Activated CD4-positive, alpha-beta T cell treated with anti-CD3 and anti-CD28 coated beads, Interleukin-2, Interleukin-6, amounts not matched to agents 100 ng/mL and 50 ng/mL, durations not matched to agents 16 hours and 8 hours (primary cell): ENCODE measurements at regions not wholly inside any gene's neighbourhood (a gene's known extent, or its start where the extent isn't known, plus 50 kb on each side); places are given as distances from the start of the nearest gene placed in this dataset.
A peak's percentile ranks its signal among the peaks of the same experiment; 100 is the strongest.

Experiments used
- DNase-seq: peaks from one replicate; pipeline ENCODE4 v3.0.0-alpha.2; 2020

DNA sequence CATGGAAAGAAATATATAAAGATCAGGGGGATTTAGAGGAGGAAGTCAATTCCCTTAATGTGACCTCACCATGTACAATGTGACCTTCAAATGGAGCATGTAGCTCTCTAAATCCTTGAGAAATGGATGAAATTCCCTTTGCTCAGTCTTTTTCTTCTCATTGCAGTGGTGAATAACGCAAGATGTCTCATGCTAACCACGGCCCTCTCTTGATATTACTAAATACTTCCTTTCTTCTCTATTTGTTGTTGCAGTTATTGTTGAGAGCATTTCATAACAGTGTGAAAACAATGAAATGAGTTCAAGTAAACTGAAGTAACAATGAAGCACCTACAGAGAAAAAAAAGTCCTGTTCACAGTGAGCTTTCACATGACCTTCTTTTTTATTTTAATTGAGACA, 55.6 kb downstream of the ZNF281 start:
- peak; percentile 75 for DNase-seq

- no peak for DNase-seq
Observed at GRCh38 chr1:200353232-200353631, 56.6 kb downstream of the ZNF281 start.

- DNase-seq, result peak; percentile 36
Observed at GRCh38 chr1:200351826-200352549, 57.8 kb downstream of the ZNF281 start.

DNA sequence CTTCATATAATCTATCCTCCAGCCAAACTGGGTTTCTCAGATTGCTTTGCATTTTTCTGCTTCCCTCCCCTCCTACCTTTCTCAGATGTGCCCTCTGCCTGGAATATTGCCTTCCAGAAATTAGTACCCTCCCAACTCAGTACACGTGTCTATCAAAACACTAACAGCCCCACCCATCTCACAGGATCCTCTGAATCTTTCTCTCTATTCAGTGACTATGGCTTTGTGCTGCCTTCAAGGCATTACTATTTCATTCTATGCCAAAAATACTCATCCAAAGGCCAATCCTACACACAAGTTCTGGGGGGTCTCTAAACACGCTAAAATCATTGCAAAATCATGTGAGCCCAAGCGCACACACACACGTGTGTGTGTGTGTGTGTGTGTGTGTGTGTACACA, 58.4 kb downstream of the ZNF281 start:
- no peak for DNase-seq

DNA sequence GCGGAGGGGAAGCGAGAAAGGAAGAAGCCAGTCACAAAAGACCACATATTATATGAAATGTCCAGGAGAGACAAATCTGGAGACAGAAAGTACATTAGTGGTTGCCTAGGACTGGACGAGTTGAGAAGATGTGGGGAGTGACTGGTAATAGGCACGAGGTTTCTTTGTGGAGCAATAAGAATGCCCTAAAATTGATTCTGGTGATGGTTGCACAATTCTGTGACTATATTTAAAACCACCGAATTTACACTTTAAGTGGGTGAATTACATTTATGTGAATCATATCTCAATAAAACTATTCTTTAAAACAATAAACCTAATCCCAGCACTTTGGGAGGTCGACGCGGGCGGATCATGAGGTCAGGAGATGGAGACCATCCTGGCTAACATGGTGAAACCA, 63.1 kb downstream of the ZNF281 start:
- DNase-seq, result no peak

DNA sequence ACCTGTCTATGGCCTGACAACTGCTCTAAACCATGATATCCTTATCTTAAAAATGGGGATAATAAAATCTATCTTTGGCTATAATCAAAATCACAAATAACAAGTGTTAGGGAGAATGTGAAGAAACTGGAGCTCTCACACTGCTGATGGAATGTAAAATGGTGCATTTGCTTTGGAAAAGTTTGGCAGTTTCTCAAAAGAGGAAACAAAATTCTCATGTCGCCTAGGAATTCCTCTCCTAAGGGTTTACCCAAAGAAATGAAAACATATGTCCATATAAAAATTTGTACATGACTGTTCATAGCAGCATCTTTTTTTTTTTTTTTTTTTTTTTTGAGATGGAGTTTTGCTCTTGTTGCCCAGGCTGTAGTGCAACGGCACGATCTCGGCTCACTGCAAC, 64.3 kb downstream of the ZNF281 start:
- no peak for DNase-seq

DNA sequence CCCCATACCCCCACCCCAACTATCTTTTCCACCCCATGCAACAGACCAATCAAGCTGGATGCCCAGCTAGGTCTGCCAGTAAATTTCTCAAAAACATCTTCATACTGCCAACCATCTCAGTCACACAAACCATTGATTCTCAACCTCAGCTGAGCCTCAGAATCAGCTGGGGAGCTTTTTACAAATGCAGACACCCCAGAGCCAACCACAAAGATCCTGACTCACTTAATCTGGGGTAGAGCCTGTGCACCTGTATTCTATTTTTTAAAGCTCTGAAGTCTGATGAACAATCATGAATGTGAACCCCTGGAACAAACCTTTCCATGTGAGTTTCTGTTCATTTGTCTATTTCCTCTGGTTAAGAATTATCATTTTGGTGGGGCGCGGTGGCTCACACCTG, 66.0 kb downstream of the ZNF281 start:
- DNase-seq, result no peak

DNA sequence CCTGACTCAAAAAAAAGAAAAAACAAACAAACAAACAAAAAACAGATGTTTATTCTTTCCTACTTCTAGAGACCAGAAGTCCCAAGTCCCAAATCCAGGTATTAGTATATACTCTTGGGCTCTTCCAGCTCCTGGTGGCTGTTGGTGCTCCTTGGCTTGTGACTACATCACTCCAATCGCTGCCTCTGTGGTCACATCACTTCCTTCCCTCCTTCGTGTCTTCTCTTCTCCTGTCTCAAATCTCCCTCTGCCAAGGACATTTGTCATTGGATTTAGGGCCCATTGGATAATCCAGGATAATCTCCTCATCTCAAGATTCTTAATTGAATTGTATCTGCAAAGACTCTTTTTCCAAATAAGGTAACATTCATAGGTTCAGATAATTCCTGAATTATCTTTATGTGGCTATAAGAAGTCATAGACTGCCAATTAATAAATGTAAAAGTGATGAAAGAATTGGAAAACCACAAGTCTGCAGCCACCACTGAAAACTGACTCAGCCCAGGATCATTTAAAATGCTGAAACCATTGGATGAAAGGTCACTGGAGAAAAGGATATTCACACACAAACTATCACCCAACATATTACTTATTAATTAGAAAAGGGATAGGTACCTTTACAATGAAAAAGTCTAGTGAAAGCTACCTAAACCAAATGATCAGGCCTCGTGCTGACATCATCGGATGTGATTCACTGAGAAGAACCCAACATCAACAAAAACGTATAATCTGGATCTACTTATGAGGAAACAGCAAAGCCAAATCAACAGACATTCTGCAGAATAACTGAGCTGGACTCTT, 67.1 kb downstream of the ZNF281 start:
- DNase-seq, result no peak

GRCh38 chr1:200338451-200338850, 71.4 kb downstream of the ZNF281 start:
- DNase-seq, result no peak

GRCh38 chr1:200337831-200338230, 72.0 kb downstream of the ZNF281 start:
- no peak for DNase-seq

GRCh38 chr1:200337410-200337809, 72.4 kb downstream of the ZNF281 start:
- no peak for DNase-seq

- DNase-seq, result no peak
Observed at GRCh38 chr1:200336901-200337391, 72.9 kb downstream of the ZNF281 start.

DNA sequence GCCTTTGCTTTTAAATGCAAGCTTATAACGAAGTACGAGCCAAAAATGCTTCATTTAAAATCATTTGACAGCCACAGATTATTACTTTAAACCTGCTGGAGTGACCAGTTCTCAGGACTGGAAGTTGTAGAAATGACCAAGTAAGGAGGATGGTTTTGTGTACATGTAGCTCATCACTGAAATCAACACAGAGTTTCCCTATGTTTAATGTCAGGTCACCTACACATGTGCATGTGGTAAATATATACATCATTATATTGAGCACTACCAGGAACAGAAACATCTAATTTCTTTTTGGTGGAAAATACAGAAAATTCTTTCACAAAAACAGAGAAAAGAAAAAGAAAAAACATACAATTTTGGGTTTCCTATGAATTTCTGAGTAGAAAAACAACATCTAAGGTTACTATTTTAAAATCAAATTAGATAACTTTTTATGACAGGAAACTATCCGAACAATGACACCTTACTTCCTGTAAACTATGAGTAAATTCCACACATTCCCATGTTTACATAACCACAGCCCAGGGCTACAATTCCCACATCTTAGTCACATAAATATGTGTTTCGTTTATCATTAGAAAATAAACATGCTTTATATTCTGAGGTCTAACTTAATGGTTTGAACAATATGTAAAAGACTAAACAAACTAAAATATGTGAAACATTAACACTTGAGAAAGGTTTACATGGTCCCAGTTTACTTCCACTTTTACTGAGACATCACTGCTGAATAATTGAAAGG, 73.6 kb downstream of the ZNF281 start:
- no peak for DNase-seq

GRCh38 chr1:200334661-200335256, 75.1 kb downstream of the ZNF281 start:
- no peak for DNase-seq

DNA sequence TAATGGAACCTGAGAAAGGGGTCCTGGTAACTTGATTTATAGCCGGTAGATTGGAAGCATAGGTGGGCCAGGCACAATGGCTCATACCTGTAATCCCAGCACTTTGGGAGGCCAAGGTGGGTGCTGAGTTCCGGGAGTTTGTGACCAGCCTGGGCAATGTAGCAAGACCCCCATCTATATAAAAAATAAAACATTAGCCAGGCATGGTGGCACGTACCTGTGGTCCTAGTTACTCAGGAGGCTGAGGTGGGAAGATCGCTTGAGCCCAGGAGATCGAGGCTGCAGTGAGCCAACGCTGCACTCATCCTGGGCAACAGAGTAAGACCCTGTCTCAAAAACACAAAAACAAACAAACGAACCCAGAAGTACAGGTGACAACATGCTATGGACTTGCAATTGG, 76.5 kb downstream of the ZNF281 start:
- DNase-seq, result no peak

- no peak for DNase-seq
Observed at GRCh38 chr1:200332716-200333115, 77.1 kb downstream of the ZNF281 start.

GRCh38 chr1:200330741-200331428, 79.0 kb downstream of the ZNF281 start:
- DNase-seq, result no peak

DNA sequence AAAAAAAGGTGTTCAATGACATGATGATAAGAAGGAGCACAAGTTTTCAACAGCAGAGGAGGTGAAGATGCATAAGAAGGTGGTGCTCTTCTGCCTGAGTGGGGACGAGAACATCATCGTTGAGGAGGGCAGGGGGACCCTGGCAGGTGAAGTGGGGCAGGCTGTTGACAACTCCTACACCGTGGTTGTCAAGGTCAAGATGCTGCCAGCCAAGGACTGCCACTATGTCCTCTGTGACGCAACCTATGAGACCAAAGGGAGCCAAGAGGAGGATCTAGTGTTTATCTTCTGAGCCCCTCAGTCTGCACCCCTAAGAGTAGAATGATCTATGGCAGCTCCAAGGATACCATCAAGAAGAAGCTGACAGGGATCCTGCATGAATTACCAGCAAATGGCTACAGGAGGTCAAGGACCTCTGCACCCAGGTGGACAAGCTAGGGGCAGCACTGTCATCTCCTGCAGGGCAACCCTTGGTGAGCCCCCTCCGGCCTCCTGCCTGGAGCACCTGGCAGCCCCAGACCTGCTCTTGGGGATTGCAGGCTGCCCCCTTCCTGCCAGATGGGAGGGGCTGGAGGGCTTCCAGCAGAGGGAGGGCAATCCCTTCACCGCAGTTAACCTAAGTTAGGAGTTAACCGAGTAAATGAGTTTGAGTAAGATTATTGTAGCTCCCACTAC, 80.5 kb downstream of the ZNF281 start:
- DNase-seq, result no peak

DNA sequence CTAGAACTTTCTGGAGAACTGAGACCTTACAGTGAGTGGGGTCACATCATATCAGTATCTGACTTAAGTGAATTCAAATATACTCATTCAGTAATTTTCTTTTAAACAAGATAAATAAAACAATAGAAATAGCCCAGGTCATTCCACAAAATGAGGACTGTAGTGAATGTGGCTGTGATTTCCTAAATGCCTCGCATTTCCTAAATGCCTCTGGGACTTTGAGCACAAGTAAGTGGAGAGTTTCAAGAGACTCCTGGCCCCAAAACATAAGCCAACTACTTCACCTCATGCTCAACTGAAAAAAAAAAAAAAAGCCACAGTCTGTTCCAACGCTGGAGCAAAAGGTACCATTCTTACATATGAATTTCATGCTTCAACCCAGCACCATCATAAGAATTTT, 81.5 kb downstream of the ZNF281 start:
- DNase-seq, result no peak

GRCh38 chr1:200323856-200324400, 85.9 kb downstream of the ZNF281 start:
- DNase-seq, result no peak

GRCh38 chr1:200319148-200319547, 90.7 kb downstream of the ZNF281 start:
- DNase-seq, result no peak

DNA sequence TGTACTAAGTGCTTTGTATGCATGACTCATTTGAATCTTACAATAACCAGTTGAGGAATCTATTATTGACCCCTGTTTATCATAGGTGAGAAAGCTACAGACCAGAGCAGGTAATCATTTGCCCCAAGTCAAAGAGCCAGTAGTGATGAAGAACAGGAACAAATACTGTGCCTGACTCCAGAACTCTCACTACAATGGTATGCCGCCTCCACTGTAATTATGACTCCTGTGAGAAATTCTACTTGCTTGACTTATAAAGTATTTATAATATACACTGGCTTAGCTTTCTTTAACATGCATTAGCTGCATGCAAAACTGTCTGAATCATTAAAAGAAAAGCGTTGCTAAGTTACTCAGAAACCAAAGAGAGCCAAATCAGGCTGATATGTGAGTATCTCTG, 92.6 kb downstream of the ZNF281 start:
- DNase-seq, result no peak
